HS-27A (cell line): ENCODE measurements at regions not wholly inside any gene's neighbourhood (a gene's known extent, or its start where the extent isn't known, plus 50 kb on each side); places are given as distances from the start of the nearest gene placed in this dataset.
"Not testable (repeated sequence)": the region's sequence is repeated elsewhere in the genome, so short reads cannot be mapped to it uniquely, and the experiment has no call there.

Source experiments
- DNase-seq: peaks from one replicate; pipeline ENCODE4 v3.0.0-alpha.2; 2012; ENCODE audit warnings: low read depth, missing footprints

GRCh38 chr14:28323951-28324741, 442.4 kb upstream of the FOXG1 start:
- DNase-seq = no peak

DNA sequence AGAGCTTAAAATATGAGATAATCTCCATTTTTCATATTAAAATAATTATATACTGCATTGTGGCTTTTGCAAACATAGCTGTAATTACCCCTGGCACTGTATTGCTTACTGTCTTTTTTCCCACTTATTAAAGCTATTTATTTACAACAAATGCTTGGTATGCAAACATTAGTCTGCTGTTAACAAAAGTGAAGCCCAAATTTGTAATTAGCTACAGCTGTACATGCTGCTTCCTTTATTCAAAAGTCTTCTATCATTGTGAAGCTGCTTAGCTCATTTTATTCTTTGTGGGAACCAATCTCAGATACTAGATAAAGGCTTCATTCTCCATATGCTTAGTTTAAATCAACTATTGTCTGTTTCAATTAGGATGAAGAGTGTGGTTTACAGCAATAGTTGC, 425.8 kb upstream of the FOXG1 start:
- no peak for DNase-seq

GRCh38 chr14:28344381-28344780, 422.2 kb upstream of the FOXG1 start:
- DNase-seq = no peak

DNA sequence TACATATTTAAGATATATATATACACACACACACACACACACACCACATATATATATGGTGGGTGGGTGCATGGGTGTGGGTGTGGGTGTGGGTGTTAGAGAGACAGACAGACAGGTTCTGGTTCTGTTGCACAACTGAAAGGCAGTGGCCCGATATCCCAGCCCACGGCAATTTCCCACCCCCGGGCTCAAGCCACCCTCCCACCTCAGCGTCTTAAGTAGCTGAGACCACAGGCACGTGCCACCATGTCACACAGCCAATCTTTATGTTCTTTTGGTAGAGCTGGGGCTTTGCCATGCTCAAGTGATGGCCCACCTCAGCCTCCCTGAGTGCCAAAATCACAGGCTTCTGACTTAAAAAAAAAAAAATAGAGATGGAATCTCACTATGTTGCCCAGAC, 417.8 kb upstream of the FOXG1 start:
- no peak for DNase-seq

DNA sequence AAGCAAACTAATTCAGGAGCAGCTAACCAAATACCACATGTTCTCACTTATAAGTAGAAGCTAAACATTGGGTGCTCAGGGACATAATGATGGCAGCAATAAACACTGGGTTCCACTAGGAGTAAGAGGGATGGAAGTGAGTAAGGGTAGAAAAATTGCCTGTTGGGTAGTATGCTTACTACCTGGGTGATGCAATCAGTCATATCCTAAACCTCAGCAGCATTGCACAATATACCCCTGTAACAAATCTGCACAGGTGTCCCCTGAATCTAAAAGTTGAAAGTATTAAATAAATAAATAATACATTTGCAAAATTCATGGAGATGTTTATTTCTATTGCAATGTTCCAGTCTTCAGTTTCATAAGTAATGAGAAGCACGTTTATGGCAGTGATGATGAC, 409.8 kb upstream of the FOXG1 start:
- DNase-seq = no peak

DNA sequence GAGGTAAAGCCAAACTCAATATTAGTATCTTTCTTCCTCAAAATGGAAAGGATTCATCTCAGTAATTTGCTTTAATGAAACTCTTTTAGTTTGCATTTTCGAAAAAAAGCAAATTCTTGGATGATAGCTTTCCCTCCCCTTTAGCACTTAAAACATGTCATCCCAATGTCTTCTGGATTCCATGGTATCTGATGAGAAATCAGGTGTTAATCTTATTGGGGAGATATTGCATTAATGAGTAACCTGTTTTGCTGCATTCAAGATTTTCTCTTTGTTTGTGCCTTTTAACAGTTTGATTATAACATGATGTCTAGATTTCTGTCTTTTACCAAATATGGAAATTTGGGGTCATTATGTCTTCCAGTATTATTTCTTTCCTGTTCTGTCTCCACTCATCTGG, 405.1 kb upstream of the FOXG1 start:
- no peak for DNase-seq

GRCh38 chr14:28365510-28365909, 401.1 kb upstream of the FOXG1 start:
- no peak for DNase-seq

DNA sequence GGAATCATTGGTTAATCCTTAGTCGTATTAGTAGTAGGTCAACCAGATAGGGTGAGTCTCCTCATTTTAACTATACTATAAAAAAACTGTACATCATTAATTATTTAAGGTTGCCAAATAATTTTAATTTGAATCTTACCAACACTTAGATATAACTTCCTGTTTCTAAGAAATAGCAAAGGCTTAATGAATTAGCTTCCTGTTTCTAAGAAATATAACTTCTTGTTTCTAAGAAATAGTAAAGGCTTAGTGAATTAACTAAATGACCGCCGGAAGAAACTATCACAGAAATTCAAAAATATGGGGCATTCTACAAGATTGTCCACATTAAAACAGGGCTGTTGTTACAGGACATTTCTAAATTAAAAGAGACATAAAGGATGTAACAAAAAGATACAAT, 392.9 kb upstream of the FOXG1 start:
- DNase-seq = no peak

DNA sequence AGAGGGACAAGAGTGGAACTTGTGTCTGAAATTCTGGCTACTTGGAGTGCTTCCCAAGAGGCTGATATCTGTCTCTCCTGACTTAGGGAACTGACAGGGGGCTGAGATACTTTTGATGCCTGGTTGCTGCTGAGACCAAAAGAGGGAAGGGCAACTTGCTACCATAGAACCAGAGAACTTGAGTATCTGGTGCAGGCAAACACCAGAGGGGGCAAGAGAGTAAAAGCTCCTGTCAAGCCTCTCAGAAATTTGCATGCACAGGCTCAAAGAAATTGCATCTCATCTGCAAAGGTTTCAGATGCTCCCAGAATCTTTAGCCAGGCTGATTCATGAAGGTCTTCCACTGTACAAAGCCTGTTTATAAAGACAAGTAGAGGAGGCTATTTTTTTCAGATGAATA, 391.3 kb upstream of the FOXG1 start:
- peak; percentile 36 for DNase-seq

- DNase-seq = peak; percentile 51
These were observed 384.9 kb upstream of the FOXG1 start for GRCh38 chr14:28381656-28382055.

DNA sequence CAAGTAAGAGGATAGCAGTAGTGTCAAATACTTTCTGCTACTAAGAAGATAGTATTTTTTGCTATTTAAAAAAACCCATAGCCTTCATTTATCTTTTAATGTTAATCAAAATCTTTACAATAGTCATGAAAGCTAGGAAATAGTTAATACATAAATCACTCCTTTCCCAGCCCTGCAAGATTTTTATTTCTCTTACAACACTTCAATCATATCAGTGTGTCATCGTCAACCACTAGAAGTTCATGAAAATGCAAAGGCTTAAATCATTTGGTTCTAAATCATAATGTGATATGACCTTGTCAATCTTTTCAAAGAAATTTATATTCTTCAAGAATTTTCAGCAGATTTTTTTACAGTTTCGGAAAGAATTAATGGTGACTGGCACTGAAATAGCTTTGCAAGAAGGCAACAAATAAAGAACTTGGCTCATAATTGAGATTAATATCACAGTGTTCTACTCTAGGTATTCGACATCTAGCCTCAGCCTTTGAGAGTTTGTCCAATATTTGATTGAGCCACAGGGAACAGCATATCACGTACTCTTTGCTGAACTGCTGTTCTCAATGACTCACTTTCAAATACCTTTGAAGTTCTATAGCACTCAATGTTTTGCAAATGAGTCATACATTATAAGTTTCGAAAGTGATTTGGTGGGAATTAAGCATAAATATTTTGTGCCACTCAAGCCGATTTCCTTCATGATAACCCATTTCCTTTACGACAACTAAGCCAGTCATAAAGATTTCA, 384.0 kb upstream of the FOXG1 start:
- DNase-seq = peak; percentile 84

- no peak for DNase-seq
These were observed 368.1 kb upstream of the FOXG1 start for GRCh38 chr14:28398506-28398905.

GRCh38 chr14:28401705-28402104, 364.9 kb upstream of the FOXG1 start:
- not testable (repeated sequence) for DNase-seq

DNA sequence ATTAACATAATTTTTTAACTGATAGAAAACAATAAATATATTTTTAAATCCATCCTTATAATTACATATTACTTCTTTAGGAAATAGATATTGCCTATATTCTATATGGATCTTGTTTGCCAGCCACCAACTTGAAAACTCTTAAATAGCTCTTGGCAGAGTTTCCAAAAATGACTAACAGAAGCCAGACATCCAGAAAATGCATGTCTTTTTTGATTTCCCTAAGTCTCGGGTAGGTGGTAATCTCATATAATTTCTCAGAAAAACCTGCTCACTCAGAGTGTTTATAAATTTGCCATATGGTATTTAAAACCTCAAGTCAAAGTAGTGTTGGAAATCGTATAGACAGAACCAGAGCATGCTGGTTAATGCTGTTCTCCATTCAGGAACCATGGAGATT, 360.4 kb upstream of the FOXG1 start:
- peak; percentile 27 for DNase-seq

- no peak for DNase-seq
These were observed 359.4 kb upstream of the FOXG1 start for GRCh38 chr14:28407031-28407825.

DNA sequence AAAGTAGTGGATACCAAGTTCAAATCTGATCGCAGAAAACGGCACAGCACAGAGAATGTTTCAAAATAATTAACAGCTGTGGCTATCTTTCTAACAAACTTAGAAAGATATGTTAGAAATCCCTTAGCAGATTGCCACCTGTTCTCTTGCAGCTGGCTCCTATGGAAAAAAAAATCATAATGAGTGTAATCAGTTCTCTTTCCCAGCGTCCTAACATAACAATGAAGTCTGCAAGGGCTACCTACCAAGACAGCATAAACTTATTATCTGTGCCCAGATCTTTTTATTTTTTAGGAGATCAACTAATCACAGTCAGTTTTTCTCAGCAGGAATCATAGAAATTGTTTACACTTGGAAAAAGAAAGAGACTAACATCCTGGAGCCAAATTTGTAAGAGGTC, 358.6 kb upstream of the FOXG1 start:
- no peak for DNase-seq

DNA sequence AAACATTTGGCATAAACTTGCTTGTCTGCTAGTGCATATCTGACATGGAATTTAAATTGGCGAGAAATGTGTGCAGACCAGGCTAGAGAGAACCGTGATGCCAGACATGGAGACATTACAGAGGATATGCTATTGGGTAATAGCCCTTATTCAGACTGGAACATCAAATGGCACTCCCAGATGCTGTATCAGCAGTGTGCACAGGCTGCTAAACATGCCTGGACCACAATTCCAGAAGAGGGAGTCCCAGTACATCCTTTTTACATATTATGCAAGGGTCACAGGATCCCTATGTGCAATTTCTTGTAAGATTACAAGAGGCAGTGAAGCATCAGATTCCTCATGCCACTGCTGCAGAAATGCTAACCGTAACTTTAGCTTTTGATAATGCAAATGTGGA, 354.5 kb upstream of the FOXG1 start:
- no peak for DNase-seq

GRCh38 chr14:28426960-28427359, 339.6 kb upstream of the FOXG1 start:
- no peak for DNase-seq

GRCh38 chr14:28436821-28437220, 329.8 kb upstream of the FOXG1 start:
- no peak for DNase-seq

GRCh38 chr14:28461389-28461788, 305.2 kb upstream of the FOXG1 start:
- DNase-seq = no peak

GRCh38 chr14:28467611-28468010, 299.0 kb upstream of the FOXG1 start:
- no peak for DNase-seq

DNA sequence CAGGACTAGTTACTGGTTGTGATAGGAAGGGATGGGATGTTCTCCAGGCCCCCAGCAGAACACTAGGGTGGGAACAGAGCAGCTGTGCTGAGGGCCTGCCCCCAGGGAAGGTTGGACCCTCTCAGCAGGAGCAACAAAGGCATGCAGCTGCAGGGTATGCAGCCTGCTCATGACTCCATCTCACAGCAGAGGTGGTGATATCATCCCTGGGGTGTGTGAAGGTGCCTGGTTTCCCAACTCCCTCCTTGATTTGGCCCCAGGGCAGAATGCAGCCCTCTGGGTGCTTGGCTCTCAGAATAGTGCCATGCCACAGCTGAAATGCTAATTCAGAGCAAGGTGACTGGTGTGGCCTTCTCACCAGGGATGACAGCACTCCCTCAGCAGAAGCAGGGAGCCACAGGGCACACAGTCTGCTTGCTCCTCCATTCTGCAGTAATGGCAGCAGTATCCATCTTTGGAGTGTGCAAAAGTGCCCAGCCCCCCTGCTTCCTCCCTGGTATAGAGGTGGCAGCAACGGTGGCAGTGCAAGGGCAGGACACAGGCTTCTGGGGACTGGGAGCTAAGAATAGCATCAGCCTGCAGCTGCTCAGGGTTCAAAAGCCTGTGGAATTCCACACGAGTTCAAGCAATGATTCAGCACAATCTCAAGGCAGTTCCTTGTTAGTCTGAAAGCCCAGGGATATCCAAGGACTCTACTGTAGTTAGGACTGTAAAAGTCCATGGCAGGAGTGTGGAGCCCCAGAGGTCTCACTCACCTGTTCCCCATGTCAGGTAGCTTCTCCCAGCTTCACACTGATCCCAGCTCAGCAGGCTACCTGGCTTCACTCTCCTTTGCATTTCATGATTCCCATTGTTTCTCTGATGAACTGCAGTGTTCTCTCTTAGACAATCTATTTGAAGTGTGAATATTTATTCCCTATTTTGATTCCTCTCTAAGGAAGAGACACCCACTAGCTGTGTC, 298.1 kb upstream of the FOXG1 start:
- DNase-seq = peak; percentile 5
